ENCODE measurements at regions not wholly inside any gene's neighbourhood (a gene's known extent, or its start where the extent isn't known, plus 50 kb on each side); places are given as distances from the start of the nearest gene placed in this dataset.

- TF ChIP-seq CTCF (IDR thresholded peaks at IDR 0.05) (no peak), EP300 (IDR thresholded peaks at IDR 0.05) (no peak)
These were observed 357.5 kb upstream of the ID2 start for GRCh38 chr2:8324164-8324856.
